ENCODE measurements at regions not wholly inside any gene's neighbourhood (a gene's known extent, or its start where the extent isn't known, plus 50 kb on each side); places are given as distances from the start of the nearest gene placed in this dataset.

DNA sequence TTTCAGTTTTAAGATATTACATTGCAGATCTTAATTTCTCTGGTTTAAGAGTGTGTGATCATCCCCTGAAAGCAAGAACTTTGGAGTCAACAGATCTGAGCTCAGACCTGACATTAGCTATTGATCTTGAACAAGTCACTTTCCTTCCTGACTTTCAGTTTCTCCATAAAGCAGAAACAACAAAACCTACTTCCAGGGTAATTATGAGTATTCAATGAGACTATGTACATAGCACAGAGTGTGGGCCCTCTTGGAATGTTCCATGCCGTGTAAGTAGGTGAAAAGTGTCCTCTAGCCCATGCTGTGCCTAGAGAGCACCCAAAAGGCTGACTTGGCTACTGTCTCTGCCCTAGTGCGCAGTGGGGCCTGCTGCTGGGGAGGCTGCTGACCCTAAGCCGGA lies 188.0 kb upstream of the RPL34 start:
- H3K27ac ChIP-seq (ENCODE audit: low read length), result no peak overlapping the region
- no peak overlapping the region for H3K4me3 ChIP-seq (ENCODE audit: low read length)
- WGBS (ENCODE audit: insufficient coverage, insufficient read length), result no CpG with 5 or more reads among the region's 3 CpGs
- no peaks in the 10 kb centered on the region for H3K9me3 ChIP-seq (ENCODE audit: control insufficient read depth, insufficient read depth, low read length)
- no peaks in the 10 kb centered on the region for H3K27me3 ChIP-seq (ENCODE audit: control insufficient read depth, insufficient read depth, low read length)
- no peak for DNase-seq (ENCODE audit: low read depth, low spot score)
- no peaks in the 10 kb centered on the region for H3K4me1 ChIP-seq (ENCODE audit: control insufficient read depth, insufficient read depth, low read length)
- H3K36me3 ChIP-seq (ENCODE audit: control insufficient read depth, insufficient read depth, low read length), result no peaks in the 10 kb centered on the region

DNA sequence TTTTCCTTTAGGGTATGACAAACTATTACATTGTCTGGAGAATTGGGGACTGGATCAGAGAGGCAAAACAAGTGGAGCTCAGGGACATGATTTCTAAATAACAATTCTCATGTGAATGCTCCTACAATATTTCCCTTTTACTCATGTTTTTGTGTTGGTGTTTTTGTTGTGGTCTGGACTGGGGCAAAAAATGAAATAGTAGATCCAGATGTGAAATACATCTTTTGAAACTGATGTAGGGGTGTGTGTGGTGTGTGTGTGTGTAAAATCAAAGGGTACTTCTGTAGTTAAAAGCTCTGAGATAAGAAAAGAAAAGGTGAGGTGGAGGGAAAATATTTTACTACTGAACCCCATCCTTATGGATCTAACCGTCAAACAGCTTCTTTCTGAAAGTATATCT lies 188.4 kb upstream of the RPL34 start:
- H3K4me3 ChIP-seq (ENCODE audit: low read length), result no peak overlapping the region
- H3K4me1 ChIP-seq (ENCODE audit: control insufficient read depth, insufficient read depth, low read length), result no peaks in the 10 kb centered on the region
- H3K27me3 ChIP-seq (ENCODE audit: control insufficient read depth, insufficient read depth, low read length), result no peaks in the 10 kb centered on the region
- no peak overlapping the region for H3K27ac ChIP-seq (ENCODE audit: low read length)
- H3K9me3 ChIP-seq (ENCODE audit: control insufficient read depth, insufficient read depth, low read length), result no peaks in the 10 kb centered on the region
- DNase-seq (ENCODE audit: low read depth, low spot score), result no peak
- no CpG with 5 or more reads among the region's 1 CpG for WGBS (ENCODE audit: insufficient coverage, insufficient read length)
- no peaks in the 10 kb centered on the region for H3K36me3 ChIP-seq (ENCODE audit: control insufficient read depth, insufficient read depth, low read length)

DNA sequence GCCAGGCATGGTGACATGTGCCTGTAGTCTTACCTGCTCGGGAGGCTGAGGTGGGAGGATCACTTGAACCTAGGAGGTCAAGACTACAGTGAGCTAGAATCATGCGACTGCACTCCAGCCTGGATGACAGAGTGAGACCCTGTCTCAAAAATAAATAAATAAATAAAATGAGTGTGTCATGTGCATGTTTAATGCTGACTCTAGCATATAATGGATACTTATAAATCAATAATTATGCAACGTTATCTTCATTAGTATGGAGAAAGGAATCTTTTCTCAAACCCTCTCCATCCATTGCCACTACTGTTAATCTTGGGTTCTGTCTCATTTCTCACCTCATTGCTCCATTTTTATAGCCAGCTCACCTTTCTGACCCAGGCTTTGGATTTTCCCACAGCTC lies 189.5 kb upstream of the RPL34 start:
- DNase-seq (ENCODE audit: low read depth, low spot score), result no peak
- Histone ChIP-seq H3K36me3 (ENCODE audit: control insufficient read depth, insufficient read depth, low read length) (no peaks in the 10 kb centered on the region), H3K4me1 (ENCODE audit: control insufficient read depth, insufficient read depth, low read length) (no peaks in the 10 kb centered on the region), H3K27ac (ENCODE audit: low read length) (no peak overlapping the region), H3K4me3 (ENCODE audit: low read length) (no peak overlapping the region), H3K9me3 (ENCODE audit: control insufficient read depth, insufficient read depth, low read length) (no peaks in the 10 kb centered on the region), H3K27me3 (ENCODE audit: control insufficient read depth, insufficient read depth, low read length) (no peaks in the 10 kb centered on the region)
- WGBS (ENCODE audit: insufficient coverage, insufficient read length), result no CpG with 5 or more reads among the region's 3 CpGs

DNA sequence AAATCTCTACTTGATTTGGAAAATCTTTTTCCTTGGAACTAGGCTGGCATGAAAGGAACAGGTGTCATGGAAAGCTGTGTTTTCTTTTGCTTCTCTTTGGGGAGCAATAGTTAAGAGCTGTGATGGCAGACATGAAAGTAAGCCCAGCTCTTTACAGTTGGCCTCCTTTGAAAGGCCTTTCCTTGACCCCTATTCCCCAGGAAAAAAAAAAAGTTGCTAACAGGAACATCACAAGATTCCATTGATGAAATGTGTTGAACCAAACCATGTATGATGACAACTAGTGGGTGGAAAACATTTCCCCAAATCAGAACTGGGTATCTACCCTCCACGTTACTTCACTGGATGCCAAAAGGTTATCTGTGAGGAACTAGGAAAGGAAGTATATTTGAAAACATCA lies 190.7 kb upstream of the RPL34 start:
- no peak overlapping the region for H3K4me3 ChIP-seq (ENCODE audit: low read length)
- no CpG with 5 or more reads among the region's 1 CpG for WGBS (ENCODE audit: insufficient coverage, insufficient read length)
- H3K27me3 ChIP-seq (ENCODE audit: control insufficient read depth, insufficient read depth, low read length), result no peaks in the 10 kb centered on the region
- H3K27ac ChIP-seq (ENCODE audit: low read length), result no peak overlapping the region
- no peak for DNase-seq (ENCODE audit: low read depth, low spot score)
- H3K4me1 ChIP-seq (ENCODE audit: control insufficient read depth, insufficient read depth, low read length), result no peaks in the 10 kb centered on the region
- no peaks in the 10 kb centered on the region for H3K9me3 ChIP-seq (ENCODE audit: control insufficient read depth, insufficient read depth, low read length)
- no peaks in the 10 kb centered on the region for H3K36me3 ChIP-seq (ENCODE audit: control insufficient read depth, insufficient read depth, low read length)

DNA sequence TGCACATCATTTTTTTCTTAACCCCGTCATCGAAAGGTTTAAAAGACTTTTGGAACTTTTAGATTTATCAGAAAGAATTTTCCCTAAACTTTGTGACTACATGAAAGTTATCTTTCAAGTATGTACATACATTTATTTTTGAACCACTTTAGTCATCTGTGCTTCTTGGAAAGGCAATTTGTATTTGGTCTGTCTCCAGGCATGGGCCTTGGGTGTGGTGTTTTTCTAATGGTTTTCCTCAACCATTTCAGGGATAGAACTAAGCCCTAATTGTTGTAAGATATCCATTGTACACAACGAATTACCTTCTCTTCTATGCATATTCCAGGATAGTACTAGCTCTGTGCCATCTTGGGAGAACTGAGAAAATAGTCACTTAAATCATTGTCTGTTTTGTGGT lies 191.5 kb upstream of the RPL34 start:
- no peak for DNase-seq (ENCODE audit: low read depth, low spot score)
- Histone ChIP-seq H3K4me3 (ENCODE audit: low read length) (no peak overlapping the region), H3K27ac (ENCODE audit: low read length) (no peak overlapping the region), H3K4me1 (ENCODE audit: control insufficient read depth, insufficient read depth, low read length) (no peaks in the 10 kb centered on the region), H3K9me3 (ENCODE audit: control insufficient read depth, insufficient read depth, low read length) (no peaks in the 10 kb centered on the region), H3K27me3 (ENCODE audit: control insufficient read depth, insufficient read depth, low read length) (no peaks in the 10 kb centered on the region), H3K36me3 (ENCODE audit: control insufficient read depth, insufficient read depth, low read length) (no peaks in the 10 kb centered on the region)
- no CpG with 5 or more reads among the region's 3 CpGs for WGBS (ENCODE audit: insufficient coverage, insufficient read length)

DNA sequence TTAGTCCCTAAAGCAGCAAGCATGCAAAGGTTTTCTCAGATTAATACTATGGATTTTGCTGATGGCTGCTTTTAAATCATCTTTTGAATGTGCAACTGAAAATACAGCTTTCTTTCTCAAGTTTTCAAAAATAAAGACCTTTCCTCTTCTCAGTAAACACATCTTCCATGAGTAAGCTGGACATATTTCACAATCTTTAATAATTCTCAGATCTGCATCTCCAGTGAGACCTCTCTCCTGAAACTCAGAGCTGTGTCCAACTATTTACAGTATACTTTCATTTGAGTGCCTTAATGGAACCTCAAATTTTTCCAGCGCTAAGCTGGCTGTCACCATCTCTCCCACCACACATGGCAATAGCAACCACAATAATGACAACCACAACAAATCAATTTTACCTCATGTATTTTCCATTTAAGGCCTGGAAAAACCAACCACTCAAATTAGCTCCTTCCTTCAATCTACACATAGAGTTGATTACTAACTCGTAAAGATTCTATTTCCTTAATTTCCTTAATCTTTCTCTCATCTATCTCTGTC lies 192.4 kb upstream of the RPL34 start:
- H3K27ac ChIP-seq (ENCODE audit: low read length), result no peak overlapping the region
- WGBS (ENCODE audit: insufficient coverage, insufficient read length), result 100% methylated on average over 1 of the region's 2 CpGs
- H3K27me3 ChIP-seq (ENCODE audit: control insufficient read depth, insufficient read depth, low read length), result no peaks in the 10 kb centered on the region
- no peaks in the 10 kb centered on the region for H3K36me3 ChIP-seq (ENCODE audit: control insufficient read depth, insufficient read depth, low read length)
- H3K4me3 ChIP-seq (ENCODE audit: low read length), result no peak overlapping the region
- no peaks in the 10 kb centered on the region for H3K4me1 ChIP-seq (ENCODE audit: control insufficient read depth, insufficient read depth, low read length)
- H3K9me3 ChIP-seq (ENCODE audit: control insufficient read depth, insufficient read depth, low read length), result no peaks in the 10 kb centered on the region
- DNase-seq (ENCODE audit: low read depth, low spot score), result no peak

DNA sequence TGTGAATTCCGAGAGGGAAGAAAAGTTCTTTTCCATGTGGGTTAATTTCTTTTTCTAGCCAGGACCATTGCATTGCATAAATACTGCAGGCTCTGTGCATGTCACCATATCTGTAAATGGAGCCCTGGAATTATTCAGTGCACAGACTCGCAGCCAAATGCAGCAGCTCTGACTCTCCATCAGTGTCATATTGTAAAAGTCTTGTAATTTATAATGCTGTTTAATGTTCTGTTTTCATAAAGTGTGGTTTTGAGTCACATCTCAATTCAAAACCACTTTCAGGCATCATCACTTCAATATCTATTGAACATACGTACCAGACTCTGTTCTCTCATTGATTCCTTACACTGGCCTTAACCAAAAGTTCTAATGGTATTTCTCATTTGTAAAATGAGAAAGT lies 193.9 kb upstream of the RPL34 start:
- no peaks in the 10 kb centered on the region for H3K9me3 ChIP-seq (ENCODE audit: control insufficient read depth, insufficient read depth, low read length)
- H3K36me3 ChIP-seq (ENCODE audit: control insufficient read depth, insufficient read depth, low read length), result no peaks in the 10 kb centered on the region
- no peak overlapping the region for H3K4me3 ChIP-seq (ENCODE audit: low read length)
- H3K27ac ChIP-seq (ENCODE audit: low read length), result no peak overlapping the region
- no peaks in the 10 kb centered on the region for H3K4me1 ChIP-seq (ENCODE audit: control insufficient read depth, insufficient read depth, low read length)
- no peak for DNase-seq (ENCODE audit: low read depth, low spot score)
- WGBS (ENCODE audit: insufficient coverage, insufficient read length), result no CpG with 5 or more reads among the region's 3 CpGs
- no peaks in the 10 kb centered on the region for H3K27me3 ChIP-seq (ENCODE audit: control insufficient read depth, insufficient read depth, low read length)

GRCh38 chr4:108425988-108426387 lies 194.4 kb upstream of the RPL34 start:
- Histone ChIP-seq H3K9me3 (ENCODE audit: control insufficient read depth, insufficient read depth, low read length) (no peaks in the 10 kb centered on the region), H3K4me1 (ENCODE audit: control insufficient read depth, insufficient read depth, low read length) (no peaks in the 10 kb centered on the region), H3K27ac (ENCODE audit: low read length) (no peak overlapping the region), H3K36me3 (ENCODE audit: control insufficient read depth, insufficient read depth, low read length) (no peaks in the 10 kb centered on the region), H3K4me3 (ENCODE audit: low read length) (no peak overlapping the region), H3K27me3 (ENCODE audit: control insufficient read depth, insufficient read depth, low read length) (no peaks in the 10 kb centered on the region)
- WGBS (ENCODE audit: insufficient coverage, insufficient read length), result no CpG with 5 or more reads among the region's 3 CpGs
- no peak for DNase-seq (ENCODE audit: low read depth, low spot score)

DNA sequence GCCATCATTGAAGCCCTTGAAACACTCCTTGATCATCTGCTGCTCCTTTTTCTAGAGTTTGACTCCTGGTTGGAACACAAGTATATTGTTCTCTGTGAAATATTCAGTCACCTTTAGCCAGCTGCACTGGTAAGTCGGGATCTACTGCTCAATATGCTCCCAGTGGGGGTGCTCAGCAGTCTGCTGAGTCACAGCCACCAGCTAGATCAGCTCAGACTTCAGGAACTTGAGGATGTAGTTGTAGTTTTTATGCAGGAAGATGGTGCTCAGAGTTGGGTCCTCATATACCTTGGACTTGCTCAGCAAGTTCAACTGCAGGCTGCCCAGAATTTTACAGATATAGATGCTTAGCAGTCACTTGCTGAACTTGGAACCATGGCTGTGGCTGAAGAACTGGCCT lies 202.5 kb upstream of the RPL34 start:
- WGBS (ENCODE audit: insufficient coverage, insufficient read length), result no CpG with 5 or more reads among the region's 1 CpG
- H3K4me1 ChIP-seq (ENCODE audit: control insufficient read depth, insufficient read depth, low read length), result no peaks in the 10 kb centered on the region
- no peak overlapping the region for H3K27ac ChIP-seq (ENCODE audit: low read length)
- no peaks in the 10 kb centered on the region for H3K9me3 ChIP-seq (ENCODE audit: control insufficient read depth, insufficient read depth, low read length)
- no peaks in the 10 kb centered on the region for H3K36me3 ChIP-seq (ENCODE audit: control insufficient read depth, insufficient read depth, low read length)
- H3K27me3 ChIP-seq (ENCODE audit: control insufficient read depth, insufficient read depth, low read length), result no peaks in the 10 kb centered on the region
- no peak overlapping the region for H3K4me3 ChIP-seq (ENCODE audit: low read length)
- DNase-seq (ENCODE audit: low read depth, low spot score), result no peak

GRCh38 chr4:108416831-108417230 lies 203.5 kb upstream of the RPL34 start:
- no peak for DNase-seq (ENCODE audit: low read depth, low spot score)
- Histone ChIP-seq H3K4me3 (ENCODE audit: low read length) (no peak overlapping the region), H3K27ac (ENCODE audit: low read length) (no peak overlapping the region), H3K9me3 (ENCODE audit: control insufficient read depth, insufficient read depth, low read length) (no peaks in the 10 kb centered on the region), H3K27me3 (ENCODE audit: control insufficient read depth, insufficient read depth, low read length) (no peaks in the 10 kb centered on the region), H3K4me1 (ENCODE audit: control insufficient read depth, insufficient read depth, low read length) (no peaks in the 10 kb centered on the region), H3K36me3 (ENCODE audit: control insufficient read depth, insufficient read depth, low read length) (no peaks in the 10 kb centered on the region)
- WGBS (ENCODE audit: insufficient coverage, insufficient read length), result no CpG with 5 or more reads among the region's 3 CpGs

- Histone ChIP-seq H3K4me3 (ENCODE audit: low read length) (no peak overlapping the region), H3K9me3 (ENCODE audit: control insufficient read depth, insufficient read depth, low read length) (no peaks in the 10 kb centered on the region), H3K4me1 (ENCODE audit: control insufficient read depth, insufficient read depth, low read length) (no peaks in the 10 kb centered on the region), H3K36me3 (ENCODE audit: control insufficient read depth, insufficient read depth, low read length) (no peaks in the 10 kb centered on the region), H3K27ac (ENCODE audit: low read length) (no peak overlapping the region), H3K27me3 (ENCODE audit: control insufficient read depth, insufficient read depth, low read length) (no peaks in the 10 kb centered on the region)
- WGBS (ENCODE audit: insufficient coverage, insufficient read length), result no CpG with 5 or more reads among the region's 7 CpGs
- DNase-seq (ENCODE audit: low read depth, low spot score), result no peak
Observed at GRCh38 chr4:108415389-108415788, 205.0 kb upstream of the RPL34 start.

Measured in iPS DF 6.9 (cell line).